ENCODE measurements at regions not wholly inside any gene's neighbourhood (a gene's known extent, or its start where the extent isn't known, plus 50 kb on each side); places are given as distances from the start of the nearest gene placed in this dataset.

DNA sequence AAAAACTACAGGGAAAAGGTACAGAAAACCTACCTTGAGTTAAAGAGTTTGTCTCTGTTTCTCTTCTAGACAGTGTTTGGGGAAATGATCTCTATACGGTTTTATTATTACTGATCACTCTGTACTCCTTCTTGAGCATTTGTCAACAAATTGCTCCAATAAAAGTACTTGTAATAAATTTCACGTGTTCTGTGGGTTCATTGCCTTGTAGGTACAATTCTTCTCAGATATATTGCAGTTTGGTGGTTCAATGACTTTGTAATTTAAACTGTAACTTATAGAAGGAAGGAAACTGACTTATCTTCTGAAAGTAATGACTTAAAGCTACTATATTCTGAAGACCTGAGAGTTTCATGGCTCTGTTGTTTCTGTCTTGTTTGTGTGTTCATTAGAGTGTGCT lies 319.9 kb upstream of the PCSK5 start:
- Mint-ChIP-seq H3K36me3 (ENCODE audit: low read depth) (no peaks in the 10 kb centered on the region; the same call in 1 of the 2 replicates), H3K27me3 (ENCODE audit: insufficient read depth) (no peaks in the 10 kb centered on the region), H3K4me1 (ENCODE audit: low read depth) (no peaks in the 10 kb centered on the region), H3K9me3 (peaks cover 58% of the 10 kb centered on the region), H3K27ac (no peak overlapping the region), H3K4me3 (no peak overlapping the region)
- no peak for DNase-seq
- no peak for TF ChIP-seq CTCF (IDR thresholded peaks at IDR 0.05)

GRCh38 chr9:75574569-75574968 lies 315.9 kb upstream of the PCSK5 start:
- no peaks in the 10 kb centered on the region for H3K4me1 Mint-ChIP-seq (ENCODE audit: low read depth)
- peaks cover 39% of the 10 kb centered on the region for H3K9me3 Mint-ChIP-seq
- no peak overlapping the region for H3K27ac Mint-ChIP-seq
- no peaks in the 10 kb centered on the region; the same call in 1 of the 2 replicates for H3K36me3 Mint-ChIP-seq (ENCODE audit: low read depth)
- H3K27me3 Mint-ChIP-seq (ENCODE audit: insufficient read depth): no peaks in the 10 kb centered on the region
- no peak for TF ChIP-seq CTCF (IDR thresholded peaks at IDR 0.05)
- no peak for DNase-seq
- H3K4me3 Mint-ChIP-seq: no peak overlapping the region

- peaks cover 1% of the 10 kb centered on the region; the same call in 1 of the 2 replicates for H3K27me3 Mint-ChIP-seq (ENCODE audit: insufficient read depth)
- no peaks in the 10 kb centered on the region for H3K4me1 Mint-ChIP-seq (ENCODE audit: low read depth)
- H3K9me3 Mint-ChIP-seq: peaks cover 34% of the 10 kb centered on the region
- TF ChIP-seq CTCF (IDR thresholded peaks at IDR 0.05): no peak
- H3K4me3 Mint-ChIP-seq: no peak overlapping the region
- H3K27ac Mint-ChIP-seq: no peak overlapping the region
- H3K36me3 Mint-ChIP-seq (ENCODE audit: low read depth): no peaks in the 10 kb centered on the region
- DNase-seq: no peak
Observed at GRCh38 chr9:75582870-75583269, 307.6 kb upstream of the PCSK5 start.

- Mint-ChIP-seq H3K27ac (no peak overlapping the region), H3K4me1 (ENCODE audit: low read depth) (no peaks in the 10 kb centered on the region), H3K36me3 (ENCODE audit: low read depth) (no peaks in the 10 kb centered on the region), H3K4me3 (no peak overlapping the region), H3K9me3 (peaks cover 45% of the 10 kb centered on the region), H3K27me3 (ENCODE audit: insufficient read depth) (no peaks in the 10 kb centered on the region)
- TF ChIP-seq CTCF (IDR thresholded peaks at IDR 0.05): peak; percentile 37; the same call in 1 of the 2 replicates
- DNase-seq: no peak
Observed at GRCh38 chr9:75588808-75589207, 301.7 kb upstream of the PCSK5 start.

- H3K27ac Mint-ChIP-seq: no peak overlapping the region
Observed at GRCh38 chr9:75589497-75589896, 301.0 kb upstream of the PCSK5 start.

More at GRCh38 chr9:75589497-75589896, 301.0 kb upstream of the PCSK5 start:
- no peaks in the 10 kb centered on the region for H3K27me3 Mint-ChIP-seq (ENCODE audit: insufficient read depth)
- H3K4me1 Mint-ChIP-seq (ENCODE audit: low read depth): no peaks in the 10 kb centered on the region
- no peak overlapping the region for H3K4me3 Mint-ChIP-seq
- no peak for DNase-seq
- H3K9me3 Mint-ChIP-seq: peaks cover 45% of the 10 kb centered on the region
- no peak for TF ChIP-seq CTCF (IDR thresholded peaks at IDR 0.05)
- no peaks in the 10 kb centered on the region for H3K36me3 Mint-ChIP-seq (ENCODE audit: low read depth)

Measured in HFFc6 (cell line).